Esophagus squamous epithelium (tissue), 5 donors: ENCODE measurements at regions not wholly inside any gene's neighbourhood (a gene's known extent, or its start where the extent isn't known, plus 50 kb on each side); places are given as distances from the start of the nearest gene placed in this dataset.

ENCODE experiments used
- DNase-seq: peaks from one replicate; lab custom pipeline; 2025; lab: John Stamatoyannopoulos, UW
- H3K27ac ChIP-seq, 4 donors: fragments of 200-600 bp; sonication (generic); one replicate each; pipeline ENCODE4 v1.5.1; 2016 to 2019; ENCODE audit warnings: mild to moderate bottlenecking in 1 of 4
- H3K27me3 ChIP-seq, 4 donors: fragments of 200-600 bp; sonication (generic); 1 replicate in 3 of 4; 2 replicates in 1 of 4; pipeline versions ENCODE4 v1.5.1 to v1.6.0; 2017 to 2021; ENCODE audit warnings: antibody characterized with exemption in 1 of 4
- H3K36me3 ChIP-seq, 3 donors: fragments of 200-600 bp; sonication (generic); one replicate each; pipeline ENCODE4 v1.5.1; 2016 to 2019
- H3K4me1 ChIP-seq, 3 donors: fragments of 200-600 bp; sonication (generic); one replicate each; pipeline ENCODE4 v1.5.1; 2017 to 2019
- H3K4me3 ChIP-seq, 4 donors: fragments of 200-600 bp; sonication (generic); 1 replicate in 3 of 4; 2 replicates in 1 of 4; pipeline ENCODE4 v1.5.1; 2016 to 2019; ENCODE audit warnings: mild to moderate bottlenecking in 2 of 4, moderate library complexity in 1 of 4
- H3K9me3 ChIP-seq, 3 donors: fragments of 200-600 bp; sonication (generic); one replicate each; pipeline ENCODE4 v1.5.1; 2016 to 2019
- POLR2A ChIP-seq, 4 donors: fragments of 450-650 bp; IDR thresholded peaks; one replicate each; pipeline ENCODE4 v1.6.1; 2017; ENCODE audit warnings: antibody characterized with exemption in 4 of 4, mild to moderate bottlenecking in 4 of 4, moderate library complexity in 3 of 4
- WGBS, 2 donors: methylation state at CpG; one replicate each; pipeline ENCODE4 v1.1.5; 2018; 5-methylcytosine and 5-hydroxymethylcytosine counted together
- intact Hi-C: fragments of 100-400 bp; cut with DNase I; formaldehyde crosslinking; loops from one replicate; pipeline ENCODE4 v1.15.0; 2022
- TF ChIP-seq, protein P1 (sequence below), 6 experiments: fragments of 450-650 bp in 4 of 6; fragments of 200-600 bp in 2 of 6; sonication (generic) in 2 of 6; IDR thresholded peaks; one replicate each; pipeline ENCODE4 v1.5.1; 2016 to 2019; ENCODE audit warnings: antibody characterized with exemption in 6 of 6, mild to moderate bottlenecking in 4 of 6, moderate library complexity in 4 of 6
- donor health status: DM: yes; HTN: yes; CAD: no.

- no peaks in the 10 kb centered on the region for H3K36me3 ChIP-seq
- no peak overlapping the region for H3K4me3 ChIP-seq
- WGBS, 2 donors, result 45 to 61% methylated on average over 5 of the region's 5 CpGs
- TF ChIP-seq POLR2A (IDR thresholded peaks at IDR 0.05), result no peak
- TF ChIP-seq, protein P1, sequence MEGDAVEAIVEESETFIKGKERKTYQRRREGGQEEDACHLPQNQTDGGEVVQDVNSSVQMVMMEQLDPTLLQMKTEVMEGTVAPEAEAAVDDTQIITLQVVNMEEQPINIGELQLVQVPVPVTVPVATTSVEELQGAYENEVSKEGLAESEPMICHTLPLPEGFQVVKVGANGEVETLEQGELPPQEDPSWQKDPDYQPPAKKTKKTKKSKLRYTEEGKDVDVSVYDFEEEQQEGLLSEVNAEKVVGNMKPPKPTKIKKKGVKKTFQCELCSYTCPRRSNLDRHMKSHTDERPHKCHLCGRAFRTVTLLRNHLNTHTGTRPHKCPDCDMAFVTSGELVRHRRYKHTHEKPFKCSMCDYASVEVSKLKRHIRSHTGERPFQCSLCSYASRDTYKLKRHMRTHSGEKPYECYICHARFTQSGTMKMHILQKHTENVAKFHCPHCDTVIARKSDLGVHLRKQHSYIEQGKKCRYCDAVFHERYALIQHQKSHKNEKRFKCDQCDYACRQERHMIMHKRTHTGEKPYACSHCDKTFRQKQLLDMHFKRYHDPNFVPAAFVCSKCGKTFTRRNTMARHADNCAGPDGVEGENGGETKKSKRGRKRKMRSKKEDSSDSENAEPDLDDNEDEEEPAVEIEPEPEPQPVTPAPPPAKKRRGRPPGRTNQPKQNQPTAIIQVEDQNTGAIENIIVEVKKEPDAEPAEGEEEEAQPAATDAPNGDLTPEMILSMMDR (IDR thresholded peaks at IDR 0.05), result no peak
- H3K27me3 ChIP-seq, result peaks cover 0 to 23% (median 0%) of the 10 kb centered on the region in 4 donors
- intact Hi-C loops, result no loop called here
- H3K4me1 ChIP-seq, result no peaks in the 10 kb centered on the region
- H3K9me3 ChIP-seq, result no peaks in the 10 kb centered on the region
- H3K27ac ChIP-seq, result peak overlapping the region in 3 of 4 donors; percentile 21 to 52 (median 46)
- DNase-seq, result no peak
These were observed 59.6 kb upstream of the NFIL3 start for GRCh38 chr9:91483189-91483691.

- H3K9me3 ChIP-seq, result no peaks in the 10 kb centered on the region
- TF ChIP-seq, protein P1 (IDR thresholded peaks at IDR 0.05), result no peak
- no peak for TF ChIP-seq POLR2A (IDR thresholded peaks at IDR 0.05)
- no peaks in the 10 kb centered on the region for H3K36me3 ChIP-seq
- H3K4me1 ChIP-seq, result no peaks in the 10 kb centered on the region
- H3K27me3 ChIP-seq, result peaks cover 0 to 20% (median 0%) of the 10 kb centered on the region in 4 donors
- intact Hi-C loops, result no loop called here
- no peak for DNase-seq
- no peak overlapping the region for H3K4me3 ChIP-seq
- 88 to 89% methylated on average over 5 of the region's 5 CpGs for WGBS, 2 donors
- H3K27ac ChIP-seq, result no peak overlapping the region
These were observed 58.3 kb upstream of the NFIL3 start for GRCh38 chr9:91481972-91482371.

GRCh38 chr9:91477106-91477505 is 53.5 kb upstream of the NFIL3 start:
- WGBS, 2 donors, result 56 to 67% methylated on average over 2 to 4 of the region's 4 CpGs

DNA sequence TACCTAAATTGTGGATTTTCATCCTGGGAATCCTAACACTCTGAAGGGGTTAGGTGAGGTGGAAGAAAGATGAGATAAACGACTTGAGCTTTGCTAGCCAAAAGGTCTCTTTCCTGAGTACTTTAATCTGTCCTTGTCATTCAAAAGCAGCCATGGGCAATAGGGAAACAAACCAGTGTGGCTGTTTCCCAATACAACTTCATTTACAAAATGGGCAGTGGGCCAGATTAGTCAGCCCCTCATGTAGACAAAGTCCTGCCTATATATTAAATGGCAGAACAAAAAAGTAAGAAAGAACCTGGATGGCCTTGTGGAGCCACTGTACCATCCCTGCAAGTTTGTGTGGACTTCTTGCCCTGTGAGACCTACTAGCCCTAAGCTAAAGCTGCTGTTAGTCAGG is 51.0 kb upstream of the NFIL3 start:
- no peaks in the 10 kb centered on the region for H3K4me1 ChIP-seq
- H3K27ac ChIP-seq, result no peak overlapping the region
- H3K4me3 ChIP-seq, result no peak overlapping the region
- WGBS, 2 donors, result 18 to 27% methylated on average over 1 of the region's 1 CpG
- intact Hi-C loops, result no loop called here
- no peaks in the 10 kb centered on the region for H3K36me3 ChIP-seq
- H3K9me3 ChIP-seq, result peaks cover 0 to 12% (median 0%) of the 10 kb centered on the region in 3 donors
- TF ChIP-seq POLR2A (IDR thresholded peaks at IDR 0.05), result no peak
- TF ChIP-seq, protein P1 (IDR thresholded peaks at IDR 0.05), result no peak
- DNase-seq, result no peak
- peaks cover 0 to 33% (median 0%) of the 10 kb centered on the region in 4 donors for H3K27me3 ChIP-seq

More at GRCh38 chr9:91477106-91477505, 53.5 kb upstream of the NFIL3 start:
- TF ChIP-seq, protein P1 (IDR thresholded peaks at IDR 0.05), result no peak
- Histone ChIP-seq H3K27ac (no peak overlapping the region), H3K27me3 (peaks cover 0 to 37% (median 0%) of the 10 kb centered on the region in 4 donors), H3K9me3 (peaks cover 0 to 12% (median 0%) of the 10 kb centered on the region in 3 donors), H3K4me3 (no peak overlapping the region), H3K4me1 (no peaks in the 10 kb centered on the region), H3K36me3 (no peaks in the 10 kb centered on the region)
- DNase-seq, result no peak
- intact Hi-C loops, result no loop called here
